Neural progenitor cell (in vitro differentiated cells): ENCODE measurements at regions not wholly inside any gene's neighbourhood (a gene's known extent, or its start where the extent isn't known, plus 50 kb on each side); places are given as distances from the start of the nearest gene placed in this dataset.

Source experiments
- DNase-seq: peaks from one replicate; pipeline ENCODE4 v3.0.0-alpha.2; 2016; ENCODE audit warnings: low spot score
- H2AFZ ChIP-seq: fragments of 200-600 bp; sonication (generic); replicated peaks from 2 replicates; pipeline ENCODE4 v1.6.1; 2016; ENCODE audit warnings: antibody characterized with exemption
- H3F3A ChIP-seq: fragments of 200-600 bp; sonication (generic); 2 replicates; pipeline ENCODE4 v1.6.1; 2016; ENCODE audit warnings: antibody characterized with exemption, low read depth
- H3K27ac ChIP-seq: fragments of 200-600 bp; sonication (generic); 2 replicates; pipeline ENCODE4 v1.5.1; 2016; ENCODE audit warnings: mild to moderate bottlenecking
- H3K27me3 ChIP-seq: fragments of 200-600 bp; sonication (generic); 2 replicates; pipeline ENCODE4 v1.6.1; 2016; ENCODE audit warnings: mild to moderate bottlenecking, moderate library complexity
- H3K36me3 ChIP-seq: fragments of 200-600 bp; sonication (generic); 2 replicates; pipeline ENCODE4 v1.5.1; 2016
- H3K4me1 ChIP-seq: fragments of 200-600 bp; sonication (generic); 2 replicates; pipeline ENCODE4 v1.6.1; 2016; ENCODE audit warnings: mixed run types
- H3K4me2 ChIP-seq: fragments of 200-600 bp; sonication (generic); 2 replicates; pipeline ENCODE4 v1.6.1; 2016
- H3K4me3 ChIP-seq: fragments of 200-600 bp; sonication (generic); 2 replicates; pipeline ENCODE4 v1.5.1; 2016
- H3K79me2 ChIP-seq: fragments of 200-600 bp; sonication (generic); 2 replicates; pipeline ENCODE4 v1.6.1; 2016; ENCODE audit warnings: low read depth
- H3K9ac ChIP-seq: fragments of 200-600 bp; sonication (generic); 2 replicates; pipeline ENCODE4 v1.6.1; 2016
- H3K9me3 ChIP-seq: fragments of 200-600 bp; sonication (generic); 2 replicates; pipeline ENCODE4 v1.5.1; 2016; ENCODE audit warnings: low read depth
- H4K20me1 ChIP-seq: fragments of 200-600 bp; sonication (generic); 2 replicates; pipeline ENCODE4 v1.6.1; 2016; ENCODE audit warnings: low read depth
- H3K27ac Mint-ChIP-seq: 3 replicates; pipeline ENCODE4 v1.8.0; 2021; ENCODE audit warnings: mixed read lengths
- H3K27me3 Mint-ChIP-seq: 2 replicates; pipeline ENCODE4 v1.8.0; 2022; ENCODE audit warnings: low read depth, mild to moderate bottlenecking, inconsistent platforms, moderate library complexity, mixed read lengths; ENCODE audit not compliant: insufficient read depth
- H3K36me3 Mint-ChIP-seq: 3 replicates; pipeline ENCODE4 v1.8.0; 2021; ENCODE audit warnings: mixed read lengths
- H3K4me1 Mint-ChIP-seq: 3 replicates; pipeline ENCODE4 v1.8.0; 2021; ENCODE audit warnings: mixed read lengths
- H3K4me3 Mint-ChIP-seq: 3 replicates; pipeline ENCODE4 v1.8.0; 2021; ENCODE audit warnings: mild to moderate bottlenecking, moderate library complexity, mixed read lengths
- H3K9me3 Mint-ChIP-seq: 3 replicates; pipeline ENCODE4 v1.8.0; 2020; ENCODE audit warnings: mixed read lengths
- EZH2 ChIP-seq: fragments of 200-600 bp; sonication (generic); IDR thresholded peaks from 2 replicates; pipeline ENCODE4 v1.6.1; 2017; ENCODE audit warnings: antibody characterized with exemption, mild to moderate bottlenecking, moderate library complexity
- EZH2phosphoT487 ChIP-seq: fragments of 200-600 bp; sonication (generic); IDR thresholded peaks from 2 replicates; pipeline ENCODE4 v1.6.1; 2017; ENCODE audit warnings: antibody characterized with exemption
- TF ChIP-seq, protein P1 (sequence below): fragments of 200-600 bp; sonication (generic); IDR thresholded peaks from 2 replicates; pipeline ENCODE4 v1.5.1; 2017; ENCODE audit warnings: antibody characterized with exemption, mild to moderate bottlenecking

DNA sequence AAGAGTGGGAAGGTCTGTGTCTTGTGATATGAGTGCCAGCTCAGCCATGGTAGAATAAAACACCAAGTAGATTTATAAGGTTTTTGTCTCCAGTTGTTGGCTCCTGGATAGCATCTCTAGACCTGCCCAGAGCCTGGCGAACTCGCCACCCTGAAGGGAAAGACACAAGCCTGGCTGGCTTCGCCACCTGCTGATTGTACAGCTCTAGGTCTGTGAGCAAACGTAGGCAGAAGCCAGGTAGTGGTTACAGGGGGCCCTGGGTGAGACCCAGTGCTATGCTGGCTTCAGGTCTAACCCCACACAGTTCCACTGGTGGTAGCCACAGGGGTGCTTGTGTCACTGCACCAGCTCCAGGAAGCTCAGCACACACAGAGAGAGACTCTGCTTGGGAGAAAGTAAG, 100.5 kb downstream of the BLTP1 start:
- Histone ChIP-seq H3K4me2 (no peak overlapping the region), H3K9me3 (no peaks in the 10 kb centered on the region), H3K27ac (no peak overlapping the region), H2AFZ (no peak overlapping the region), H4K20me1 (no peaks in the 10 kb centered on the region), H3K79me2 (no peaks in the 10 kb centered on the region), H3K9ac (no peak overlapping the region), H3F3A (no peaks in the 10 kb centered on the region), H3K4me1 (no peaks in the 10 kb centered on the region), H3K27me3 (no peaks in the 10 kb centered on the region), H3K36me3 (peaks cover 11% of the 10 kb centered on the region), H3K4me3 (no peak overlapping the region)
- TF ChIP-seq, protein P1, sequence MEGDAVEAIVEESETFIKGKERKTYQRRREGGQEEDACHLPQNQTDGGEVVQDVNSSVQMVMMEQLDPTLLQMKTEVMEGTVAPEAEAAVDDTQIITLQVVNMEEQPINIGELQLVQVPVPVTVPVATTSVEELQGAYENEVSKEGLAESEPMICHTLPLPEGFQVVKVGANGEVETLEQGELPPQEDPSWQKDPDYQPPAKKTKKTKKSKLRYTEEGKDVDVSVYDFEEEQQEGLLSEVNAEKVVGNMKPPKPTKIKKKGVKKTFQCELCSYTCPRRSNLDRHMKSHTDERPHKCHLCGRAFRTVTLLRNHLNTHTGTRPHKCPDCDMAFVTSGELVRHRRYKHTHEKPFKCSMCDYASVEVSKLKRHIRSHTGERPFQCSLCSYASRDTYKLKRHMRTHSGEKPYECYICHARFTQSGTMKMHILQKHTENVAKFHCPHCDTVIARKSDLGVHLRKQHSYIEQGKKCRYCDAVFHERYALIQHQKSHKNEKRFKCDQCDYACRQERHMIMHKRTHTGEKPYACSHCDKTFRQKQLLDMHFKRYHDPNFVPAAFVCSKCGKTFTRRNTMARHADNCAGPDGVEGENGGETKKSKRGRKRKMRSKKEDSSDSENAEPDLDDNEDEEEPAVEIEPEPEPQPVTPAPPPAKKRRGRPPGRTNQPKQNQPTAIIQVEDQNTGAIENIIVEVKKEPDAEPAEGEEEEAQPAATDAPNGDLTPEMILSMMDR: no peak
- TF ChIP-seq EZH2phosphoT487: no peak
- TF ChIP-seq EZH2: no peak
- Mint-ChIP-seq H3K9me3 (no peaks in the 10 kb centered on the region), H3K4me3 (no peak overlapping the region), H3K4me1 (no peaks in the 10 kb centered on the region), H3K36me3 (peaks cover 34% of the 10 kb centered on the region), H3K27me3 (no peaks in the 10 kb centered on the region), H3K27ac (no peak overlapping the region)
- DNase-seq: no peak

DNA sequence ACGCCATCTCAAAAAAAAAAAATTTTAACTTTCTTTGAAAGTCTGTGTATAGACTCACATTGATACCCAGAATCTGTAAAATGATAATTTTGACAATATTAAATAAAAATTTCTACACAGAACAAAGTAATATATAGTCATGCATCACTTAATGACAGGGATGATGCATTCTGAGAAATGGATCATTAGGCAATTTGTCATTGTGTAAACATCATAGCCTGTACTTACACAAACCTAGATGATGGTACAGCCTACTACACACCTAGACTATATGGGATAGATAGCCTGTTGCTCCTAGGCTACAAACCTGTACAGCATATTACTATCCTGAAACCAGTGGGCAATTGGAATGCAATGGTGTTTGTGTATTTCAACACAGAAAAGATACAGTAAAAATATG, 107.7 kb downstream of the BLTP1 start:
- Histone ChIP-seq H4K20me1 (no peaks in the 10 kb centered on the region), H3K36me3 (peaks cover 10% of the 10 kb centered on the region), H3F3A (no peaks in the 10 kb centered on the region), H3K9ac (no peak overlapping the region), H3K4me1 (no peaks in the 10 kb centered on the region), H3K27ac (no peak overlapping the region), H3K4me2 (no peak overlapping the region), H3K27me3 (no peaks in the 10 kb centered on the region), H3K79me2 (no peaks in the 10 kb centered on the region), H3K4me3 (no peak overlapping the region), H3K9me3 (no peaks in the 10 kb centered on the region), H2AFZ (no peak overlapping the region)
- TF ChIP-seq EZH2phosphoT487: no peak
- TF ChIP-seq, protein P1: no peak
- TF ChIP-seq EZH2: no peak
- Mint-ChIP-seq H3K9me3 (no peaks in the 10 kb centered on the region), H3K27ac (no peak overlapping the region), H3K27me3 (no peaks in the 10 kb centered on the region), H3K4me1 (no peaks in the 10 kb centered on the region), H3K36me3 (peaks cover 23% of the 10 kb centered on the region), H3K4me3 (no peak overlapping the region)
- no peak for DNase-seq

DNA sequence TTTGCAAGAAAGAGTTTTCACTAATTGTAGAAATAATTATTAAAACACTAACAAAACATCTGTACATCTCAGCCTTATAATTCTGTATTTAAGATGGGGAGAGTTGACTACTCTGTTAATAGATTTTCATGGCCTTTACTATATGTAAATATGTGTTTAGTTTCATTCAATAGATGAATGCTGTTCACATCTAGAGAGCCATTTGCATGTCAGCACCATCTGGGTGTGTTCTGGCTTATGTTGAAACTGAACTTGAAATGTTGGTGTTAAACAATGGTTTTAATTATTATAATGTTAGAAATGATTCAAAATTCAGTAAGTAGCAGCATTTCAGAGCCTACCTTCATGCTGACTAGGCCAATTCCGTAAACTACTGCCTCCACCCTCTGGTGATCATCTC, 102.5 kb upstream of the ADAD1 start:
- DNase-seq: no peak
- H3K4me3 ChIP-seq: no peak overlapping the region
- no peaks in the 10 kb centered on the region for H3K79me2 ChIP-seq
- H3K9me3 Mint-ChIP-seq: no peaks in the 10 kb centered on the region
- H3K4me1 Mint-ChIP-seq: no peaks in the 10 kb centered on the region
- peaks cover 20% of the 10 kb centered on the region for H3K36me3 Mint-ChIP-seq
- H3K27me3 ChIP-seq: no peaks in the 10 kb centered on the region
- H3K4me2 ChIP-seq: no peak overlapping the region
- no peaks in the 10 kb centered on the region for H3F3A ChIP-seq
- no peak overlapping the region for H3K4me3 Mint-ChIP-seq
- no peak overlapping the region for H3K27ac Mint-ChIP-seq
- H3K9me3 ChIP-seq: no peaks in the 10 kb centered on the region
- H2AFZ ChIP-seq: no peak overlapping the region
- TF ChIP-seq, protein P1: no peak
- TF ChIP-seq EZH2 (no peak), EZH2phosphoT487 (no peak)
- no peak overlapping the region for H3K9ac ChIP-seq
- H3K27me3 Mint-ChIP-seq: no peaks in the 10 kb centered on the region
- H4K20me1 ChIP-seq: no peaks in the 10 kb centered on the region
- H3K27ac ChIP-seq: no peak overlapping the region
- peaks cover 7% of the 10 kb centered on the region for H3K36me3 ChIP-seq
- H3K4me1 ChIP-seq: no peaks in the 10 kb centered on the region

DNA sequence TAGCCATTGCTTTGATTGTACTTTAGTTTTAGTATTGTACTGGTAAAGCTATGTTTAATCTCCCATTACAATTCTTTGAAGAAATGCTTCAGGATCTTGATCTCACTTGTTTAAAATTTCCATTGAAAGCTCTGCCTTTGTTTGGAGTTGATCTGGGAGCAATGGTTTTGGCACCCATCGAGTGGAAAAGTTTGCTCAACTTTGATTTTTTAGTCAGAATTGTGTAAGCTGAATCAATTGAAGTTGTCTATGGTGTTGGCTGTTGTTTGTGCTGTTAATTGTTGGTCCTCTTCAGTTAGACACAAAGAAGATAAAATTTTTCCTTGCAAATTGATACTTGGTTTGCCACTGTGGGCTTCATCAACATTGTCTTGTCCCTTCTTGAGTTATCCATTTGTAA, 99.8 kb upstream of the ADAD1 start:
- no peaks in the 10 kb centered on the region for H3K27me3 ChIP-seq
- H3K36me3 ChIP-seq: no peaks in the 10 kb centered on the region
- no peak overlapping the region for H2AFZ ChIP-seq
- no peaks in the 10 kb centered on the region for H3K9me3 Mint-ChIP-seq
- TF ChIP-seq EZH2phosphoT487 (no peak), EZH2 (no peak)
- TF ChIP-seq, protein P1: no peak
- no peak overlapping the region for H3K4me3 ChIP-seq
- no peak overlapping the region for H3K27ac Mint-ChIP-seq
- H3K9me3 ChIP-seq: no peaks in the 10 kb centered on the region
- H3K4me1 Mint-ChIP-seq: no peaks in the 10 kb centered on the region
- no peaks in the 10 kb centered on the region for H3F3A ChIP-seq
- H3K79me2 ChIP-seq: no peaks in the 10 kb centered on the region
- H3K4me3 Mint-ChIP-seq: no peak overlapping the region
- no peak overlapping the region for H3K4me2 ChIP-seq
- H3K4me1 ChIP-seq: no peaks in the 10 kb centered on the region
- DNase-seq: no peak
- H4K20me1 ChIP-seq: no peaks in the 10 kb centered on the region
- no peak overlapping the region for H3K27ac ChIP-seq
- peaks cover 22% of the 10 kb centered on the region for H3K36me3 Mint-ChIP-seq
- no peaks in the 10 kb centered on the region for H3K27me3 Mint-ChIP-seq
- H3K9ac ChIP-seq: no peak overlapping the region
